ENCODE measurements at regions not wholly inside any gene's neighbourhood (a gene's known extent, or its start where the extent isn't known, plus 50 kb on each side); places are given as distances from the start of the nearest gene placed in this dataset.

DNA sequence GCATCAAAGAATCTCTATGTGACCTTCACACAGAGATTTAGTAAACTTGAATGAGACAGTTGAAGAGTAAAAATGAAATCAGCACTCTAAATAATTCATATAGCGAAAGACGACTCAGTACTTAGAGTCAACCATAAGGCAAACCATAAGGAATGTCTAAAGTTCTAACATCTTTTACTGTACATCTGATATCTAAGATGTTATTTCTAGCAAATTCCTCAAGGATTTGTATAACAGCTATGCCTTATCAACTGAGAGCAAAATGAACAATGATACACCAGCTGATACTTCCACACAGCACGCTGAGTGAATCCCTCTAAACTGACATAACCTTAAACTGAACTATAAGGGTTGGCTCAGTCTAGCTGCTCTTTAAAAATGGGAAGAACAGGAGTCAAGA is 760.3 kb downstream of the EFNA5 start:
- BruUV-seq (replicated peaks), result no TSS peak

More for the DNA sequence above, 760.3 kb downstream of the EFNA5 start:
- in situ Hi-C loops (cut with MboI; ENCODE audit: low sequenced_read_pairs) (no loop called here), dilution Hi-C loops (cut with HindIII; ENCODE audit: low sequenced_read_pairs, unreplicated experiment) (no loop called here), intact Hi-C loops (cut with micrococcal nuclease) (no loop called here)
- Histone ChIP-seq H2BK15ac (ENCODE audit: low read depth, low read length) (no peak overlapping the region), H4K20me1 (ENCODE audit: insufficient read depth, low read length) (no peaks in the 10 kb centered on the region), H2BK120ac (ENCODE audit: low read depth, low read length) (no peak overlapping the region), H4K91ac (ENCODE audit: insufficient read depth, low read depth, low read length) (no peak overlapping the region), H3K56ac (ENCODE audit: extremely low read depth, insufficient read depth, low read length) (no peak overlapping the region), H3K36me3 (ENCODE audit: control insufficient read depth, insufficient read depth, low read length) (no peaks in the 10 kb centered on the region), H3K4ac (ENCODE audit: low read depth, low read length) (no peak overlapping the region), H2BK5ac (ENCODE audit: low read depth, low read length, poor library complexity, severe bottlenecking) (no peak overlapping the region), H3K9me1 (ENCODE audit: insufficient read depth, low read length) (no peaks in the 10 kb centered on the region), H3K23ac (ENCODE audit: low read depth, low read length) (no peak overlapping the region), H3K9me3 (ENCODE audit: control insufficient read depth, insufficient read depth, low read length) (no peaks in the 10 kb centered on the region), H3K79me1 (ENCODE audit: low read depth in 1 of 2, low read length in 2 of 2) (no peaks in the 10 kb centered on the region), H2BK20ac (ENCODE audit: low read depth, low read length) (no peak overlapping the region), H3K9ac (ENCODE audit: low read depth, low read length) (no peak overlapping the region), H2AK5ac (ENCODE audit: low read depth, low read length) (no peak overlapping the region), H4K5ac (ENCODE audit: low read depth, low read length) (no peak overlapping the region), H3K27ac (ENCODE audit: insufficient read depth, low read length) (no peak overlapping the region), H3K4me1 (ENCODE audit: control insufficient read depth, insufficient read depth, low read length) (no peaks in the 10 kb centered on the region), H2AFZ (replicated peaks; ENCODE audit: low read length, poor library complexity) (no peak overlapping the region), H3K4me2 (ENCODE audit: low read depth, low read length) (no peak overlapping the region), H3K18ac (ENCODE audit: low read depth, low read length) (no peak overlapping the region), H3K27me3 (ENCODE audit: control insufficient read depth, insufficient read depth, low read length) (no peaks in the 10 kb centered on the region), H4K8ac (ENCODE audit: low read depth in 2 of 2, low read length in 2 of 2) (no peak overlapping the region), H3K14ac (replicated peaks; ENCODE audit: low read depth, low read length) (no peak overlapping the region), H2AK9ac (replicated peaks; ENCODE audit: low read depth, low read length, poor library complexity) (no peak overlapping the region), H3K4me3 (ENCODE audit: insufficient read depth, low read depth, low read length) (no peak overlapping the region)
- WGBS, 2 experiments (ENCODE audit: extremely low coverage in 2 of 2, insufficient read length in 1 of 2), result no CpG with 5 or more reads among the region's 3 CpGs
- DNase-seq, result no peak
- ATAC-seq (ENCODE audit: low read depth), result no peak
- ChIA-PET CTCF (no interaction called here), POLR2A (ENCODE audit: unreplicated experiment) (no interaction called here)
- TF ChIP-seq, protein P1, sequence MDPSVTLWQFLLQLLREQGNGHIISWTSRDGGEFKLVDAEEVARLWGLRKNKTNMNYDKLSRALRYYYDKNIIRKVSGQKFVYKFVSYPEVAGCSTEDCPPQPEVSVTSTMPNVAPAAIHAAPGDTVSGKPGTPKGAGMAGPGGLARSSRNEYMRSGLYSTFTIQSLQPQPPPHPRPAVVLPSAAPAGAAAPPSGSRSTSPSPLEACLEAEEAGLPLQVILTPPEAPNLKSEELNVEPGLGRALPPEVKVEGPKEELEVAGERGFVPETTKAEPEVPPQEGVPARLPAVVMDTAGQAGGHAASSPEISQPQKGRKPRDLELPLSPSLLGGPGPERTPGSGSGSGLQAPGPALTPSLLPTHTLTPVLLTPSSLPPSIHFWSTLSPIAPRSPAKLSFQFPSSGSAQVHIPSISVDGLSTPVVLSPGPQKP (IDR thresholded peaks at IDR 0.05; ENCODE audit: borderline replicate concordance, low read depth, low read length), result no peak
- TF ChIP-seq CEBPB (IDR thresholded peaks at IDR 0.05; ENCODE audit: low read depth, low read length), result no peak
- no peak for TF ChIP-seq FOS (IDR thresholded peaks at IDR 0.05; ENCODE audit: low read depth, low read length)
- no peak for TF ChIP-seq RAD21 (IDR thresholded peaks at IDR 0.05; ENCODE audit: low read length)
- TF ChIP-seq, protein P2, sequence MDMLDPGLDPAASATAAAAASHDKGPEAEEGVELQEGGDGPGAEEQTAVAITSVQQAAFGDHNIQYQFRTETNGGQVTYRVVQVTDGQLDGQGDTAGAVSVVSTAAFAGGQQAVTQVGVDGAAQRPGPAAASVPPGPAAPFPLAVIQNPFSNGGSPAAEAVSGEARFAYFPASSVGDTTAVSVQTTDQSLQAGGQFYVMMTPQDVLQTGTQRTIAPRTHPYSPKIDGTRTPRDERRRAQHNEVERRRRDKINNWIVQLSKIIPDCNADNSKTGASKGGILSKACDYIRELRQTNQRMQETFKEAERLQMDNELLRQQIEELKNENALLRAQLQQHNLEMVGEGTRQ (IDR thresholded peaks at IDR 0.05; ENCODE audit: low read depth, low read length), result no peak
- no peak for TF ChIP-seq NFE2L2 (IDR thresholded peaks at IDR 0.05; ENCODE audit: low read depth, low read length)
- no peak for TF ChIP-seq SMC3 (IDR thresholded peaks at IDR 0.05; ENCODE audit: low read depth, low read length)
- TF ChIP-seq MAZ (IDR thresholded peaks at IDR 0.05; ENCODE audit: borderline replicate concordance, low read depth, low read length), result no peak
- no peak for TF ChIP-seq MAFK (IDR thresholded peaks at IDR 0.05; ENCODE audit: low read depth, low read length)
- TF ChIP-seq MXI1 (IDR thresholded peaks at IDR 0.05; ENCODE audit: borderline replicate concordance, low read depth, low read length), result no peak
- TF ChIP-seq RCOR1 (IDR thresholded peaks at IDR 0.05; ENCODE audit: insufficient replicate concordance, low read length), result no peak
- no peak for TF ChIP-seq RFX5 (IDR thresholded peaks at IDR 0.05; ENCODE audit: low read depth, low read length)
- TF ChIP-seq, protein P3, sequence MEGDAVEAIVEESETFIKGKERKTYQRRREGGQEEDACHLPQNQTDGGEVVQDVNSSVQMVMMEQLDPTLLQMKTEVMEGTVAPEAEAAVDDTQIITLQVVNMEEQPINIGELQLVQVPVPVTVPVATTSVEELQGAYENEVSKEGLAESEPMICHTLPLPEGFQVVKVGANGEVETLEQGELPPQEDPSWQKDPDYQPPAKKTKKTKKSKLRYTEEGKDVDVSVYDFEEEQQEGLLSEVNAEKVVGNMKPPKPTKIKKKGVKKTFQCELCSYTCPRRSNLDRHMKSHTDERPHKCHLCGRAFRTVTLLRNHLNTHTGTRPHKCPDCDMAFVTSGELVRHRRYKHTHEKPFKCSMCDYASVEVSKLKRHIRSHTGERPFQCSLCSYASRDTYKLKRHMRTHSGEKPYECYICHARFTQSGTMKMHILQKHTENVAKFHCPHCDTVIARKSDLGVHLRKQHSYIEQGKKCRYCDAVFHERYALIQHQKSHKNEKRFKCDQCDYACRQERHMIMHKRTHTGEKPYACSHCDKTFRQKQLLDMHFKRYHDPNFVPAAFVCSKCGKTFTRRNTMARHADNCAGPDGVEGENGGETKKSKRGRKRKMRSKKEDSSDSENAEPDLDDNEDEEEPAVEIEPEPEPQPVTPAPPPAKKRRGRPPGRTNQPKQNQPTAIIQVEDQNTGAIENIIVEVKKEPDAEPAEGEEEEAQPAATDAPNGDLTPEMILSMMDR (conservative IDR thresholded peaks at IDR 0.05; ENCODE audit: low read depth, low read length), result no peak
- TF ChIP-seq POLR2A (IDR thresholded peaks at IDR 0.05; ENCODE audit: low read depth, low read length), result no peak
- TF ChIP-seq BHLHE40 (IDR thresholded peaks at IDR 0.05; ENCODE audit: low read depth, low read length), result no peak

Data from IMR-90 (cell line).